ENCODE measurements at regions not wholly inside any gene's neighbourhood (a gene's known extent, or its start where the extent isn't known, plus 50 kb on each side); places are given as distances from the start of the nearest gene placed in this dataset.

GRCh38 chr21:36553406-36553805, 73.5 kb upstream of the CLDN14 start:
- TF ChIP-seq, protein P1, sequence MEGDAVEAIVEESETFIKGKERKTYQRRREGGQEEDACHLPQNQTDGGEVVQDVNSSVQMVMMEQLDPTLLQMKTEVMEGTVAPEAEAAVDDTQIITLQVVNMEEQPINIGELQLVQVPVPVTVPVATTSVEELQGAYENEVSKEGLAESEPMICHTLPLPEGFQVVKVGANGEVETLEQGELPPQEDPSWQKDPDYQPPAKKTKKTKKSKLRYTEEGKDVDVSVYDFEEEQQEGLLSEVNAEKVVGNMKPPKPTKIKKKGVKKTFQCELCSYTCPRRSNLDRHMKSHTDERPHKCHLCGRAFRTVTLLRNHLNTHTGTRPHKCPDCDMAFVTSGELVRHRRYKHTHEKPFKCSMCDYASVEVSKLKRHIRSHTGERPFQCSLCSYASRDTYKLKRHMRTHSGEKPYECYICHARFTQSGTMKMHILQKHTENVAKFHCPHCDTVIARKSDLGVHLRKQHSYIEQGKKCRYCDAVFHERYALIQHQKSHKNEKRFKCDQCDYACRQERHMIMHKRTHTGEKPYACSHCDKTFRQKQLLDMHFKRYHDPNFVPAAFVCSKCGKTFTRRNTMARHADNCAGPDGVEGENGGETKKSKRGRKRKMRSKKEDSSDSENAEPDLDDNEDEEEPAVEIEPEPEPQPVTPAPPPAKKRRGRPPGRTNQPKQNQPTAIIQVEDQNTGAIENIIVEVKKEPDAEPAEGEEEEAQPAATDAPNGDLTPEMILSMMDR (IDR thresholded peaks at IDR 0.05), result no peak
- TF ChIP-seq POLR2A (IDR thresholded peaks at IDR 0.05) (no peak), POLR2AphosphoS5 (IDR thresholded peaks at IDR 0.05) (no peak), EP300 (IDR thresholded peaks at IDR 0.05) (no peak)

All from upper lobe of left lung (tissue), 4 donors.